Ishikawa (cell line): ENCODE measurements at regions not wholly inside any gene's neighbourhood (a gene's known extent, or its start where the extent isn't known, plus 50 kb on each side); places are given as distances from the start of the nearest gene placed in this dataset.

ENCODE experiments used
- CEBPB ChIP-seq: IDR thresholded peaks from 2 replicates; pipeline ENCODE4 v1.6.1; 2012
- CREB1 ChIP-seq: IDR thresholded peaks from 2 replicates; pipeline ENCODE4 v1.6.1; 2012; ENCODE audit warnings: low read depth
- EGR1 ChIP-seq: IDR thresholded peaks from 2 replicates; pipeline ENCODE4 v1.6.1; 2012
- EP300 ChIP-seq: IDR thresholded peaks from 2 replicates; pipeline ENCODE4 v1.6.1; 2012; ENCODE audit warnings: borderline replicate concordance
- FOXM1 ChIP-seq: IDR thresholded peaks from 2 replicates; pipeline ENCODE4 v1.6.1; 2012; ENCODE audit warnings: low read depth, borderline replicate concordance
- NFIC ChIP-seq: IDR thresholded peaks from 2 replicates; pipeline ENCODE4 v1.6.1; 2012
- RAD21 ChIP-seq: IDR thresholded peaks from 2 replicates; pipeline ENCODE4 v1.6.1; 2012; ENCODE audit warnings: low read depth
- TAF1 ChIP-seq: IDR thresholded peaks from 2 replicates; pipeline ENCODE4 v1.6.1; 2012; ENCODE audit warnings: low read depth, mild to moderate bottlenecking
- TCF12 ChIP-seq: IDR thresholded peaks from 2 replicates; pipeline ENCODE4 v1.6.1; 2012; ENCODE audit warnings: low read depth
- TEAD4 ChIP-seq: IDR thresholded peaks from 2 replicates; pipeline ENCODE4 v1.6.1; 2012
- YY1 ChIP-seq: IDR thresholded peaks from 2 replicates; pipeline ENCODE4 v1.6.1; 2012; ENCODE audit warnings: low read depth
- ZBTB7A ChIP-seq: IDR thresholded peaks from 2 replicates; pipeline ENCODE4 v1.6.1; 2012; ENCODE audit warnings: low read depth
- TF ChIP-seq, protein P1 (sequence below): IDR thresholded peaks from 2 replicates; pipeline ENCODE4 v1.6.1; 2012
- TF ChIP-seq, protein P2 (sequence below): IDR thresholded peaks from 2 replicates; pipeline ENCODE4 v1.6.1; 2012
- TF ChIP-seq, protein P3 (sequence below): IDR thresholded peaks from 2 replicates; pipeline ENCODE4 v1.6.1; 2012; ENCODE audit warnings: low read depth, mild to moderate bottlenecking

DNA sequence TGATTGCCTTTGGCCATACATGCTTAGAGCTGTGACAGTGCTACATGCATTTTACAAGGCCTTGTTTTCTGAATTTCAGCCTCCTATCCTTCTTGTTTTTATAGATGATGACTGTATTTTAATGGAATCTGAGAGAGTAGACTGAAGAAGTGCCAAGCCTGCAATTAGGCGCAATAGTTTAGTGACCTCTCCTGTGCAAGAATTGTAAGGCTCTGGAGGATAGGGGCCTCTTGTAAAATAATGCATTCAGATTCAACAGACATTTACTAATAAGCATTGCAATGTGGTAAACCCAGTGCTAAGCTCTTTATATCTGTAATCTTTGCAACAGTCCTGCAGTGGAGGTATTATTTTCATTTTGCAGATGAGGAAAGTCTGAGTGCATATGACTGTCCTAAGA lies 105.5 kb downstream of the TDRD15 start:
- TF ChIP-seq CEBPB (no peak), TAF1 (no peak)
- TF ChIP-seq, protein P1, sequence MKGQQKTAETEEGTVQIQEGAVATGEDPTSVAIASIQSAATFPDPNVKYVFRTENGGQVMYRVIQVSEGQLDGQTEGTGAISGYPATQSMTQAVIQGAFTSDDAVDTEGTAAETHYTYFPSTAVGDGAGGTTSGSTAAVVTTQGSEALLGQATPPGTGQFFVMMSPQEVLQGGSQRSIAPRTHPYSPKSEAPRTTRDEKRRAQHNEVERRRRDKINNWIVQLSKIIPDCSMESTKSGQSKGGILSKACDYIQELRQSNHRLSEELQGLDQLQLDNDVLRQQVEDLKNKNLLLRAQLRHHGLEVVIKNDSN, result no peak
- TF ChIP-seq, protein P2, sequence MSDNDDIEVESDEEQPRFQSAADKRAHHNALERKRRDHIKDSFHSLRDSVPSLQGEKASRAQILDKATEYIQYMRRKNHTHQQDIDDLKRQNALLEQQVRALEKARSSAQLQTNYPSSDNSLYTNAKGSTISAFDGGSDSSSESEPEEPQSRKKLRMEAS, result no peak

DNA sequence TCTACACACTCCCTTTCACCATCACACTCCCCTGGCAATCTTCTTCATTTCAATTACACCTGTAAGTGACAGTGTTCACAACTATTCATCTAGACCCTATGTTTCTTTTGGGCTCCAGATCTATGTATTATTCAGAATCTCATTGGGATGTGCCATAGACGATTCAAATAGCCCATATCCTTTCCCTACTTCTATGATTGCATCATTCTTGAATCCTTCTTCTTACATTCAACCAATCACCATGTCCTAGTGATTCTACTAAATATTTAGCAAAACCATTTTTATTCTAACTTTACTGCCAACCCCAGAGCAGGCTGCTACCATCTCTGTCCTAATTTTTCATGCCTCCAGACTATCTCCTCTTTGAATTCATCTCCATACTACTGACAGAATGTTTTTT lies 106.4 kb downstream of the TDRD15 start:
- TF ChIP-seq FOXM1, result no peak
- TF ChIP-seq, protein P2, result no peak
- no peak for TF ChIP-seq RAD21
- TF ChIP-seq, protein P3, sequence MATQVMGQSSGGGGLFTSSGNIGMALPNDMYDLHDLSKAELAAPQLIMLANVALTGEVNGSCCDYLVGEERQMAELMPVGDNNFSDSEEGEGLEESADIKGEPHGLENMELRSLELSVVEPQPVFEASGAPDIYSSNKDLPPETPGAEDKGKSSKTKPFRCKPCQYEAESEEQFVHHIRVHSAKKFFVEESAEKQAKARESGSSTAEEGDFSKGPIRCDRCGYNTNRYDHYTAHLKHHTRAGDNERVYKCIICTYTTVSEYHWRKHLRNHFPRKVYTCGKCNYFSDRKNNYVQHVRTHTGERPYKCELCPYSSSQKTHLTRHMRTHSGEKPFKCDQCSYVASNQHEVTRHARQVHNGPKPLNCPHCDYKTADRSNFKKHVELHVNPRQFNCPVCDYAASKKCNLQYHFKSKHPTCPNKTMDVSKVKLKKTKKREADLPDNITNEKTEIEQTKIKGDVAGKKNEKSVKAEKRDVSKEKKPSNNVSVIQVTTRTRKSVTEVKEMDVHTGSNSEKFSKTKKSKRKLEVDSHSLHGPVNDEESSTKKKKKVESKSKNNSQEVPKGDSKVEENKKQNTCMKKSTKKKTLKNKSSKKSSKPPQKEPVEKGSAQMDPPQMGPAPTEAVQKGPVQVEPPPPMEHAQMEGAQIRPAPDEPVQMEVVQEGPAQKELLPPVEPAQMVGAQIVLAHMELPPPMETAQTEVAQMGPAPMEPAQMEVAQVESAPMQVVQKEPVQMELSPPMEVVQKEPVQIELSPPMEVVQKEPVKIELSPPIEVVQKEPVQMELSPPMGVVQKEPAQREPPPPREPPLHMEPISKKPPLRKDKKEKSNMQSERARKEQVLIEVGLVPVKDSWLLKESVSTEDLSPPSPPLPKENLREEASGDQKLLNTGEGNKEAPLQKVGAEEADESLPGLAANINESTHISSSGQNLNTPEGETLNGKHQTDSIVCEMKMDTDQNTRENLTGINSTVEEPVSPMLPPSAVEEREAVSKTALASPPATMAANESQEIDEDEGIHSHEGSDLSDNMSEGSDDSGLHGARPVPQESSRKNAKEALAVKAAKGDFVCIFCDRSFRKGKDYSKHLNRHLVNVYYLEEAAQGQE, result no peak
- TF ChIP-seq, protein P1, result no peak
- TF ChIP-seq TEAD4, result no peak
- no peak for TF ChIP-seq CEBPB
- TF ChIP-seq EP300, result no peak
- no peak for TF ChIP-seq ZBTB7A
- TF ChIP-seq TCF12, result no peak
- no peak for TF ChIP-seq EGR1
- no peak for TF ChIP-seq CREB1
- no peak for TF ChIP-seq TAF1
- no peak for TF ChIP-seq NFIC
- no peak for TF ChIP-seq YY1

- TF ChIP-seq TEAD4 (no peak), CEBPB (no peak), CREB1 (no peak), EP300 (no peak), ZBTB7A (no peak), YY1 (no peak), RAD21 (no peak), NFIC (no peak), FOXM1 (no peak), TCF12 (no peak)
- TF ChIP-seq, protein P1, result no peak
- TF ChIP-seq, protein P2, result no peak
- TF ChIP-seq, protein P3, result no peak
Observed at GRCh38 chr2:21231985-21232384, 108.2 kb downstream of the TDRD15 start.

DNA sequence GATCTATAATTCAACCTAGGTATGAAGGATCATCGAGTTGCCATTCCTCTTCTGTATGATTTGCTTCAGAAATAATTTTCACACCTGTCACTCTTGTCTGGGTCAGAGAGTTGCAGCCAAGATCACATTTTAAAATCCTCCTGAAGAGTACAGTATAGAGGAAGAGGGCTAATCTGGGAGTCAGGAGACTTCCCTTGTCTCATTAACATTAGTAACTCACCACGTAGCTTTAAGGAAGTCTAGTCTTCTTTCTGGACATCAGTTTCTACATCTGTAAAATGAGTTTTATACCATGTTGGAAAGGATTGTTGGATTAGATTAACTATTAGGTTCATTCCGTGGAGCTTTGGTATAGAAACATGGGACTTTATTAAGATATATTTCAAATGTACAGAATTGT lies 109.4 kb downstream of the TDRD15 start:
- TF ChIP-seq ZBTB7A, result no peak
- TF ChIP-seq, protein P1, result no peak
- no peak for TF ChIP-seq FOXM1
- TF ChIP-seq, protein P3, result no peak
